Stimulated activated CD4-positive, alpha-beta T cell treated with anti-CD3 and anti-CD28 coated beads, Interleukin-1b, Interleukin-23, amount 100 ng/mL, for 48 hours (primary cell): ENCODE measurements at regions not wholly inside any gene's neighbourhood (a gene's known extent, or its start where the extent isn't known, plus 50 kb on each side); places are given as distances from the start of the nearest gene placed in this dataset.

ENCODE experiments used
- DNase-seq: peaks from one replicate; pipeline ENCODE4 v3.0.0-alpha.2; 2020

- no peak for DNase-seq
These were observed 150.2 kb downstream of the ACTBL2 start for GRCh38 chr5:57332361-57332760.

- no peak for DNase-seq
These were observed 153.9 kb downstream of the GPBP1 start for GRCh38 chr5:57327561-57328367.

GRCh38 chr5:57325678-57326397, 152.0 kb downstream of the GPBP1 start:
- no peak for DNase-seq

GRCh38 chr5:57324861-57325260, 151.0 kb downstream of the GPBP1 start:
- DNase-seq: no peak

GRCh38 chr5:57324181-57324580, 150.3 kb downstream of the GPBP1 start:
- peak; percentile 13 for DNase-seq

GRCh38 chr5:57320582-57320981, 146.7 kb downstream of the GPBP1 start:
- DNase-seq: no peak

- DNase-seq: no peak
These were observed 145.8 kb downstream of the GPBP1 start for GRCh38 chr5:57319628-57320027.

- DNase-seq: no peak
These were observed 144.4 kb downstream of the GPBP1 start for GRCh38 chr5:57318251-57318650.

GRCh38 chr5:57317341-57317740, 143.5 kb downstream of the GPBP1 start:
- no peak for DNase-seq

- DNase-seq: no peak
These were observed 143.0 kb downstream of the GPBP1 start for GRCh38 chr5:57316798-57317327.

- no peak for DNase-seq
These were observed 142.1 kb downstream of the GPBP1 start for GRCh38 chr5:57315941-57316340.
